Epithelial cell of prostate (primary cell): ENCODE measurements at regions not wholly inside any gene's neighbourhood (a gene's known extent, or its start where the extent isn't known, plus 50 kb on each side); places are given as distances from the start of the nearest gene placed in this dataset.
"Not testable (repeated sequence)": the region's sequence is repeated elsewhere in the genome, so short reads cannot be mapped to it uniquely, and the experiment has no call there.

ENCODE experiments used
- DNase-seq: peaks from one replicate; pipeline ENCODE4 v3.0.0-alpha.2; 2011; ENCODE audit warnings: low read depth, low spot score
- H3K27ac ChIP-seq: fragments of 450-650 bp; 2 replicates; pipeline ENCODE4 v1.5.1; 2017; ENCODE audit warnings: mild to moderate bottlenecking

DNA sequence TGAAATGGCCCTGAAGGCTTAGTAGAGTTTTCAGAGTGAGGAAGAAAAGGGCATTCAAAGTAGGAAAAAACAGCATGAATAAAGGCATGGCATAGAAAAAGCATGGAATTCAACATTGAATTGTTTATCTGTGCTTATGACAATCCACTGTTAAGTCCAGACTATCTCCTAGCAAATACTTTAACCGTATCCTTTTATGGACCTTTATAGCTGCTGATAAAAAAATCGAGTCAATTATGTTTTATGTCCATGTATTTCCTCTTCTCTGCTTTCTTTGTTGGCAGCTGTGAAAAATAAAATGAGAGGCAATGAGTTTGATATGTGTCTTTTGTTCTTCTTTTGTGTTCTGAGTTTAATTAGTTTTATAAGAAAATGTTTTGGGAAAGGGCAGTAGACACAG lies 70.4 kb downstream of the TDRD15 start:
- no peak for DNase-seq
- no peak overlapping the region for H3K27ac ChIP-seq

- no peak for DNase-seq
- no peak overlapping the region for H3K27ac ChIP-seq
Observed at GRCh38 chr2:21194858-21195271, 71.1 kb downstream of the TDRD15 start.

DNA sequence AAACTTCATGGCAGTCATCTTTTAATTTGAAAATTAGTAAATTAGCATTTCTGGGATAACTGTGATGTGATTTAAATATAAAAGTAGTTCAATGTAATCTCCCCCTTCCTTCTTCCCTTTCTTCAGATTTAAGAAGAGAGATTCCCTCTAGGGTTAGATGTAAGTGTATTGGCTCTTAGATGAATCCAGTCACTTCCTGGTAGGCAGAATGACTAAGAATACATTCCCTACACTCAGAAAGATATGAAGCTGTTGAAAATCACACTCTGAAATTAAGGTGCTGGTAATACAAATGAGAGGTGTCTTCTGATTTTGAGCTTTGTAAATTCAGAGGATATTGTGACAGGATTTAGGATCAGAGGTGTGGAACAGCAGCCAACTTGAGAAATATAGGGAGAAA lies 71.6 kb downstream of the TDRD15 start:
- DNase-seq, result no peak
- no peak overlapping the region for H3K27ac ChIP-seq

DNA sequence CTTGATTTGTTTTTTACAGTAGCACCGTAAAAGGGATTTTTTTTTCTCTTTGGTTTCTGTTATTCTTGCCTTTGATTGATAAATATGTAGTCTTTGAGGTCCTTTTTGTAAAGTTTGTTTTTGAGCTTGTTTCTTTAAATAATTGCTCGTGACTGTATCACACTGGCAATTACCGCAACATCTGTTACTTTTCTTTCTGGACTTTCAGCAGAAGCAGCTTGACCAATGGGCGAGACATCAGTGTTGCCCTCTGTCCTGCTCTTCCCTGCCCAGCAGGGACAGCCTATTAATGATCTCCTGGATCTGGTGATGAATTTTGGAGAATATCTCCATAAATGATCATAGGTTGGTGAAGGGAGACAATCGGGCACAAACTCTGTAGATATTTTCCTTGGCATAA lies 74.9 kb downstream of the TDRD15 start:
- no peak overlapping the region for H3K27ac ChIP-seq
- DNase-seq, result no peak

- no peak overlapping the region for H3K27ac ChIP-seq
- no peak for DNase-seq
Observed at GRCh38 chr2:21203976-21204375, 80.2 kb downstream of the TDRD15 start.

DNA sequence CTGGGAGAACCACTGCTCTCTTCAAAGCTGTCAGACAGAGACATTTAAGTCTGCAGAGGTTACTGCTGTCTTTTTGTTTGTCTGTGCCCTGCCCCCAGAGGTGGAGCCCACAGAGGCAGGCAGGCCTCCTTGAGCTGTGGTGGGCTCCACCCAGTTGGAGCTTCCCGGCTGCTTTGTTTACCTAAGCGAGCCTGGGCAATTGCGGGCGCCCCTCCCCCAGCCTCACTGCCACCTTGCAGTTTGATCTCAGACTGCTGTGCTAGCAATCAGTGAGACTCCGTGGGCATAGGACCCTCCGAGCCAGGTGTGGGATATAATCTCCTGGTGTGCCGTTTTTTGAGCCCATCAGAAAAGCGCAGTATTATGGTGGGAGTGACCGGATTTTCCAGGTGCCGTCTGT lies 90.3 kb downstream of the TDRD15 start:
- not testable (repeated sequence) for DNase-seq

GRCh38 chr2:21217442-21217841 lies 93.7 kb downstream of the TDRD15 start:
- H3K27ac ChIP-seq, result no peak overlapping the region
- no peak for DNase-seq

More for the DNA sequence above, 90.3 kb downstream of the TDRD15 start:
- H3K27ac ChIP-seq, result not testable (repeated sequence)

DNA sequence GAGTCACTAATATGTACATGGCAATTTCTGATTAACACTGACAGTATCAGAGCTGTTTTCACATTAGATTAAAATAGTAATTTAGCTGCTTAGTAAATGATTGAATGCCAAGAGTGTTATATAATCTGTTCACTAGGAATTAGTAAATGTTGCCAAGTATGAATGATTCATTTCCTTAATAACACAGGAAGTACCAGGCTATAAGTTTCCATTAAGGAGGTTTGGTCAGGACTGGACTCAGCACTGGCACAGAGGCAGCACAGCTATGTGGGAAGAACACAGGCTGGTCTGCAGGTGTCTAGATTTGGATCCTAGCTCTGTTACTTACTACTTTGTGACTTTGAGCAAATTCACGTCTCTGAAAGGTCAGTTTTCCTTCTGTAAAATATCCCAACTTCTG lies 97.2 kb downstream of the TDRD15 start:
- peak; percentile 22 for DNase-seq
- H3K27ac ChIP-seq, result no peak overlapping the region

DNA sequence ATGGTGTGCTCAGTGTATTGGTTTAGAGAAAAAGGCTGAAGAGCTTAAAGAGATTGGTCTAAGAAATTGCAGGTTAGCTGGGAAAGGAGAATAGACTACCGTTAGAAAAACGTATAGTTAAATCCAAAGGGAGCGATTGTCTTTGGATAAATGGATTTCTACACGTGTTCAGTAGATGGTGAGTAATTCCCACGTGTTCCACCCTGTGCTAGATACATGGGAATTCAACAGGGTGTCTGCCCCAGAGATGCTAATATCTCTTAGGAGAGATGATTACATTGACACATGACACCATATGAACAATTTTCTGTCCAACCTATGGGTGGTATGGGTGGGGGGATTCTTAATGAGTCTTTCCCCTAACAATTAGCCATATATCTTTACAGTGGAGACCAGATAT lies 99.8 kb downstream of the TDRD15 start:
- DNase-seq, result no peak
- no peak overlapping the region for H3K27ac ChIP-seq

- no peak for DNase-seq
- no peak overlapping the region for H3K27ac ChIP-seq
Observed at GRCh38 chr2:21228041-21228895, 104.5 kb downstream of the TDRD15 start.

DNA sequence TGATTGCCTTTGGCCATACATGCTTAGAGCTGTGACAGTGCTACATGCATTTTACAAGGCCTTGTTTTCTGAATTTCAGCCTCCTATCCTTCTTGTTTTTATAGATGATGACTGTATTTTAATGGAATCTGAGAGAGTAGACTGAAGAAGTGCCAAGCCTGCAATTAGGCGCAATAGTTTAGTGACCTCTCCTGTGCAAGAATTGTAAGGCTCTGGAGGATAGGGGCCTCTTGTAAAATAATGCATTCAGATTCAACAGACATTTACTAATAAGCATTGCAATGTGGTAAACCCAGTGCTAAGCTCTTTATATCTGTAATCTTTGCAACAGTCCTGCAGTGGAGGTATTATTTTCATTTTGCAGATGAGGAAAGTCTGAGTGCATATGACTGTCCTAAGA lies 105.5 kb downstream of the TDRD15 start:
- DNase-seq, result no peak
- no peak overlapping the region for H3K27ac ChIP-seq

DNA sequence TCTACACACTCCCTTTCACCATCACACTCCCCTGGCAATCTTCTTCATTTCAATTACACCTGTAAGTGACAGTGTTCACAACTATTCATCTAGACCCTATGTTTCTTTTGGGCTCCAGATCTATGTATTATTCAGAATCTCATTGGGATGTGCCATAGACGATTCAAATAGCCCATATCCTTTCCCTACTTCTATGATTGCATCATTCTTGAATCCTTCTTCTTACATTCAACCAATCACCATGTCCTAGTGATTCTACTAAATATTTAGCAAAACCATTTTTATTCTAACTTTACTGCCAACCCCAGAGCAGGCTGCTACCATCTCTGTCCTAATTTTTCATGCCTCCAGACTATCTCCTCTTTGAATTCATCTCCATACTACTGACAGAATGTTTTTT lies 106.4 kb downstream of the TDRD15 start:
- no peak for DNase-seq
- no peak overlapping the region for H3K27ac ChIP-seq

DNA sequence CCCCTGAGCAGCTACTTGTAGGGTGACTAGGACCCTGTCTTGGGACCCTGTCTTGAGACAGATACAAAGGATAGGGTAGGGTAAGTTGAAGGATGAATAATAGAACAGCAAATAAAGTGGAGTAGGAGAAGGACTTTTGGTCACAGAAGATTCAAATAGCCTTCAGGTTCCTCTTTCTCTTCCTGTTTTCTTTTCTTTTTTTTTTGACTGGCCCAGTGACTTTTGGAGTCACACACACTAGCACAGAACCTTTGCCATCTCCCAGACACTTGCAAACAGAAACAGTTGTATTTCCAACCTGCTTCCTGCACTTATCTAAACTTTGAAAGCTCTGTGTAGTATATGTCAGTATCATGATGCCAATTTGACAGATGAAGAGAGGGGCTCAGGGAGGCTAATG lies 108.2 kb downstream of the TDRD15 start:
- no peak for DNase-seq
- no peak overlapping the region for H3K27ac ChIP-seq

- DNase-seq, result no peak
- H3K27ac ChIP-seq, result no peak overlapping the region
Observed at GRCh38 chr2:21233194-21233593, 109.4 kb downstream of the TDRD15 start.

DNA sequence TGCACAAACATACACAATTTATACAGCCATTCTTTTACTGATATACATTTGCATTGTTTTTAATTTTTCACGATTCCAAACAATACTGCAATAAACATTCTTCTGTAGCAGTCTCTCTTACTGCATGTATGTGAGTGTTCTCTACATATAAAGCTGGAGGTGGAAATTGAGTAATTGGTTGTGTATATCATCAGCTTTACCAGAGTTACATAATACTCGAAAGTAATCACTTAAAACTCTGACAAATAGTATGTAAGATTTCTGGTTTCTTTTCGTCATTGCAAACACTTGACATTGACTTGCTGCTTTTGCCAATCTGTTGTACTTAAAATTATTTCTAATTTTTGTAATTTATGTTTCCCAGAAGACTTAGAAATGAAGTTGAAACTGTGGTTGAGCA lies 110.2 kb downstream of the TDRD15 start:
- DNase-seq, result no peak

DNA sequence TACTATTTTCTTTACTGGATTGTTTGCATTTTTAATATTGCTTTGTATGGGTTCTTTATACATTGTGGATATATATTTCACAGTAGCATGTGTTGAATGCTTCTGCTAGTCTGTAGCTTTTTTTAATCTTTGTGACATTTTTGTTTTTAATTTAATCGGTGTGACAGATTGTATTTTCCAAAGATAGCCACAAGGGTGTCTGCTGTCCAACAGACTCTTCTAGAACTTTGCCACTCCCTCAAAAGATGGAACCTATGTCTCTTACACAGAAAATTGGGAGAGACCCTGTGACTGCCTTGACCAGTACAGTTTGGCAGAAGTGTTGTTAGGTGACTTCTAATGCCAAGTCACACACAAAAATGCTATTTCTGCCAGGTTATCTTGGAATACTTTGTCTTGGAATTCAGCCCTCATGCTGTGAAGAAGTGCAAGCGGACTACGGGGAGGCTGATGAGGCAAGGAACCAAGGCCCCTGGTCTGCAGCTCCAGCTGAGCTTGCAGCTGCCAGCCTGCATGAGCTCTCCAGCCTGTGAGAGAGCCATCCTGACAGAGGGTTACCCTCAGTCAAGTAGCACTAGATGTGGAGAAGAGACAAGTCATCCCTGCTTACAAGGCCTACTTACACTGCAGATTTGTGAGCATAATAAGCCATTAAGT lies 110.8 kb downstream of the TDRD15 start:
- no peak overlapping the region for H3K27ac ChIP-seq
- DNase-seq, result no peak

More for the DNA sequence above, 110.2 kb downstream of the TDRD15 start:
- no peak overlapping the region for H3K27ac ChIP-seq

DNA sequence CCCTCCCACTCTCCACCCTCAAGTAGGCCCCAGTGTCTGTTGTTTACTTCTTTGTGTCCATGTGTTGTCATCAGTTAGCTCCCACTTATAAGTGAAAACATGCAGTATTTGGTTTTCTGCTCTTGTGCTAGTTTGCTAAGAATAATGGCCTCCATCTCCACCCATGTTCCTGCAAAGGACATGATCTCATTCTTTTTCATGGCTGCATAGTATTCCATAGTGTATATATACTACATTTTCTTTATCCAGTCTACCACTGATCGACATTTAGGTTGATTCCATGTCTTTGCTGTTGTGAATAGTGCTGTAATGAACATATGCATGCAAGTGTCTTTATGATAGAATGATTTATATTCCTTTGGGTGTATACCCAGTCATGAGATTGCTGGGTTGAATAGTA lies 116.0 kb downstream of the TDRD15 start:
- DNase-seq, H3K27ac ChIP-seq: not testable (repeated sequence)

DNA sequence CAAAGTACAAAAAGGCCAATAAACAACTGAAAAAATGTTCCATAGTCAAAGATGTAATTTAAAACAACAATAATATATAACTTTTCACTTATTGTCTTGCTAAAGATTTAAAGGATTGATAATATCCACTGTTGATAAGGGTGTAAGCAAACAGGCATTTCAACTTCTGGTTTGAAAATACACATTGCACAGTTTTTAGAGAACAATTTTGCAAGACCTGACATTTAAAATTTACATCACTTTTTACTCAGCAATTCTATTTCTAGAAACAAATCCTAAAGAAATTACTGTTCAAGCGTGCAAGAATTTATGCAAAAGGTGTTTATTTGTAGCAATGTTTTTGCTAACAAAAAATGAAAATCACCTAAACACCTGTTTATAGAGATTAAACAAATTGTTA lies 120.4 kb downstream of the TDRD15 start:
- no peak for DNase-seq
- H3K27ac ChIP-seq, result no peak overlapping the region

GRCh38 chr2:21245565-21245964 lies 121.8 kb downstream of the TDRD15 start:
- DNase-seq, result no peak
- H3K27ac ChIP-seq, result no peak overlapping the region

DNA sequence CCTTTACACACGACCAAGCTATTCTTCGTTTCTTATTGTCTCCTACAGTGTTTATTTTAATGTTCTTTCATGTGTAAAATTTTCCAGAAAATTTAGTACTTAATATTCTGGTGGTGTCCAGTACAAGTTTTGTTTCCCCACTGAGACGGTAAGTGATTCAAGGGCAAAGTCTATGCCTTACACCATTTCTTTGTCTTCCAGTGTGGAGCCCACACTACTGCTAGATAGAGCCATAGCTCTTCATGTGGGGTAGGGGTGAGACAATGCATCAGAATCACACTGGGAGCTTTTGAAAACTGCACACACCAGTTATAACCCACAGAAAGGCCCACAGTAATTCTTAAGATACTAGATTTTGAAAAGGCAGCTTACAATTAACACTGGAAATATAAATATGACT lies 125.6 kb downstream of the TDRD15 start:
- no peak for DNase-seq
- no peak overlapping the region for H3K27ac ChIP-seq

- no peak overlapping the region for H3K27ac ChIP-seq
- DNase-seq, result no peak
Observed at GRCh38 chr2:21250673-21251072, 126.9 kb downstream of the TDRD15 start.
